ENCODE measurements at regions not wholly inside any gene's neighbourhood (a gene's known extent, or its start where the extent isn't known, plus 50 kb on each side); places are given as distances from the start of the nearest gene placed in this dataset.

DNA sequence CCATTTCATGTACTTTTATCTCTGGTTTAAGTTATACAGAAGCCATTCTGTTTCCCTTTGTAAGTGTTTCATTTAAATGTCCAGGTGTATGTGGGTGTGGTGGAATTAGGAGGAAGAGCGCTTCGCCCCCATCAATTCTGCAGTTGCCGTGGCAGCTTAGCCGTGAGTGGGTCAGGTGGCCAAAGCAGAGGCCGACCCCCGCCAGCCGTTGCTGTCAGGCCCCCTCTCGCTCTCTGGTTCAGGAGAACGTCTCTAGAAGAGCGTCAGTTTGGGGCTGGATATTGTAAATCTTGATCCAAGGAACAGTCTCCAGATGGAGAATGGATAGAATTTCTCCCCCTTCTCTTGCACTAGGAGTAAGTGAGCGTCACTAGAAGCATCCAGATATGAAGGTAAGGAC is 367.4 kb downstream of the FOXA2 start:
- Histone ChIP-seq H3K27ac (replicated peaks) (no peak overlapping the region), H3K27me3 (ENCODE audit: insufficient read depth, poor library complexity, severe bottlenecking) (peaks cover 3% of the 10 kb centered on the region), H3K4me3 (replicated peaks; ENCODE audit: insufficient read depth, low read length) (no peak overlapping the region)
- TF ChIP-seq, protein P1, sequence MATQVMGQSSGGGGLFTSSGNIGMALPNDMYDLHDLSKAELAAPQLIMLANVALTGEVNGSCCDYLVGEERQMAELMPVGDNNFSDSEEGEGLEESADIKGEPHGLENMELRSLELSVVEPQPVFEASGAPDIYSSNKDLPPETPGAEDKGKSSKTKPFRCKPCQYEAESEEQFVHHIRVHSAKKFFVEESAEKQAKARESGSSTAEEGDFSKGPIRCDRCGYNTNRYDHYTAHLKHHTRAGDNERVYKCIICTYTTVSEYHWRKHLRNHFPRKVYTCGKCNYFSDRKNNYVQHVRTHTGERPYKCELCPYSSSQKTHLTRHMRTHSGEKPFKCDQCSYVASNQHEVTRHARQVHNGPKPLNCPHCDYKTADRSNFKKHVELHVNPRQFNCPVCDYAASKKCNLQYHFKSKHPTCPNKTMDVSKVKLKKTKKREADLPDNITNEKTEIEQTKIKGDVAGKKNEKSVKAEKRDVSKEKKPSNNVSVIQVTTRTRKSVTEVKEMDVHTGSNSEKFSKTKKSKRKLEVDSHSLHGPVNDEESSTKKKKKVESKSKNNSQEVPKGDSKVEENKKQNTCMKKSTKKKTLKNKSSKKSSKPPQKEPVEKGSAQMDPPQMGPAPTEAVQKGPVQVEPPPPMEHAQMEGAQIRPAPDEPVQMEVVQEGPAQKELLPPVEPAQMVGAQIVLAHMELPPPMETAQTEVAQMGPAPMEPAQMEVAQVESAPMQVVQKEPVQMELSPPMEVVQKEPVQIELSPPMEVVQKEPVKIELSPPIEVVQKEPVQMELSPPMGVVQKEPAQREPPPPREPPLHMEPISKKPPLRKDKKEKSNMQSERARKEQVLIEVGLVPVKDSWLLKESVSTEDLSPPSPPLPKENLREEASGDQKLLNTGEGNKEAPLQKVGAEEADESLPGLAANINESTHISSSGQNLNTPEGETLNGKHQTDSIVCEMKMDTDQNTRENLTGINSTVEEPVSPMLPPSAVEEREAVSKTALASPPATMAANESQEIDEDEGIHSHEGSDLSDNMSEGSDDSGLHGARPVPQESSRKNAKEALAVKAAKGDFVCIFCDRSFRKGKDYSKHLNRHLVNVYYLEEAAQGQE (IDR thresholded peaks at IDR 0.05; ENCODE audit: insufficient replicate concordance, low read depth): no peak
- no peak for TF ChIP-seq SPI1 (IDR thresholded peaks at IDR 0.05; ENCODE audit: borderline replicate concordance, low read depth)
- TF ChIP-seq POLR2AphosphoS5 (IDR thresholded peaks at IDR 0.05; ENCODE audit: low read depth): no peak
- no peak for TF ChIP-seq CTCF (IDR thresholded peaks at IDR 0.05; ENCODE audit: insufficient read depth, low read length)
- TF ChIP-seq GABPA (IDR thresholded peaks at IDR 0.05; ENCODE audit: low read depth): no peak
- DNase-seq (ENCODE audit: low read depth in 1 of 2, low spot score in 1 of 2): no peak

DNA sequence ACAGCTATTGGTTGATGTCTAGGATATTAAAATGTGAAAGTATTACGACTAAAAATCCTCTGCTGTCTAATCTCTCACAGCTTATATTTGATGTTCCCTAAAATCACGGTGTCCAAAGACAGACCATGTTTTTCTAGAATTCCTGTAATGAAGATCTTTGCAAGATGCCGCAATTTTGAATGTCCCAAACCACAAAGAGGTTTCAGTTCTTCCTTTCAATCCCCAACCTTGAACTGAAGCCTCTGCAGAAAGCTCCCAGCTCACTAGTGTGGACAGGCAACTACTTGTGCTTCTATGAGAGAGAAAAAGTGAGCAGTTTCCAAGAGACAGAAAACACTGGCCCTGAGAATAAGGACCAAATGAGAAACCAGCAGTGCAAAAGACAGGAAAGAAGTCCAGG is 370.1 kb downstream of the FOXA2 start:
- H3K27ac ChIP-seq (replicated peaks): no peak overlapping the region
- DNase-seq (ENCODE audit: low read depth in 1 of 2, low spot score in 1 of 2): no peak
- TF ChIP-seq SPI1 (IDR thresholded peaks at IDR 0.05; ENCODE audit: borderline replicate concordance, low read depth): no peak
- no peak for TF ChIP-seq CTCF (IDR thresholded peaks at IDR 0.05; ENCODE audit: insufficient read depth, low read length)
- TF ChIP-seq GABPA (IDR thresholded peaks at IDR 0.05; ENCODE audit: low read depth): no peak
- no peak for TF ChIP-seq POLR2AphosphoS5 (IDR thresholded peaks at IDR 0.05; ENCODE audit: low read depth)
- TF ChIP-seq, protein P1 (IDR thresholded peaks at IDR 0.05; ENCODE audit: insufficient replicate concordance, low read depth): no peak
- peaks cover 5% of the 10 kb centered on the region for H3K27me3 ChIP-seq (ENCODE audit: insufficient read depth, poor library complexity, severe bottlenecking)
- no peak overlapping the region for H3K4me3 ChIP-seq (replicated peaks; ENCODE audit: insufficient read depth, low read length)

GRCh38 chr20:22213271-22213670 is 371.1 kb downstream of the FOXA2 start:
- no peak overlapping the region for H3K4me3 ChIP-seq (replicated peaks; ENCODE audit: insufficient read depth, low read length)
- H3K27ac ChIP-seq (replicated peaks): no peak overlapping the region
- no peak for DNase-seq (ENCODE audit: low read depth in 1 of 2, low spot score in 1 of 2)
- TF ChIP-seq GABPA (IDR thresholded peaks at IDR 0.05; ENCODE audit: low read depth): no peak
- no peak for TF ChIP-seq CTCF (IDR thresholded peaks at IDR 0.05; ENCODE audit: insufficient read depth, low read length)
- TF ChIP-seq, protein P1 (IDR thresholded peaks at IDR 0.05; ENCODE audit: insufficient replicate concordance, low read depth): no peak
- no peak for TF ChIP-seq SPI1 (IDR thresholded peaks at IDR 0.05; ENCODE audit: borderline replicate concordance, low read depth)
- no peak for TF ChIP-seq POLR2AphosphoS5 (IDR thresholded peaks at IDR 0.05; ENCODE audit: low read depth)
- peaks cover 3% of the 10 kb centered on the region for H3K27me3 ChIP-seq (ENCODE audit: insufficient read depth, poor library complexity, severe bottlenecking)

All from HL-60 (cell line).